Activated CD4-positive, alpha-beta T cell treated with anti-CD3 and anti-CD28 coated beads, Interleukin-2, amount 50 U/mL, for 48 hours (primary cell): ENCODE measurements at regions not wholly inside any gene's neighbourhood (a gene's known extent, or its start where the extent isn't known, plus 50 kb on each side); places are given as distances from the start of the nearest gene placed in this dataset.
"Not testable (repeated sequence)": the region's sequence is repeated elsewhere in the genome, so short reads cannot be mapped to it uniquely, and the experiment has no call there.

Experiments
- DNase-seq, 2 experiments: peaks; one replicate each; pipeline ENCODE4 v3.0.0-alpha.2; 2020

DNA sequence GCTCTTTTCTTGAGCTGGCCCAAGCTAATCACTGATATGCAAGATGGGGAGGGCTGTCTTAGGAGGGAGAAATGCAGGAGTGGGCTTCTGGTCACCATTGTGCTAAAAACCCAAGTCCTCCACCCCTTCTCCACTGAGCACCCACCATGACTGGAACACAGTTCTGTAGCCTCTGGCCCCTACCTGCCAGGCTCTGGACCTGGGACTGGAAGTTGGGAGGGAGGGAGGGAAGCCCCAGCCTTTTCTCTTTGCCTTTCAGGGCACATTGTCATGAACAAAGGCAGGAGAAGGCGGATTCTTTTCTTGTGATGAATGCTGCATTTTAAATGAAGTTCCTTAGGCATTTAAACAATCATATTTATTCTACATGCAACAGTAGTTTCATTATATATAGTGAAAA is 559.1 kb upstream of the TRPC7 start:
- DNase-seq: no peak

DNA sequence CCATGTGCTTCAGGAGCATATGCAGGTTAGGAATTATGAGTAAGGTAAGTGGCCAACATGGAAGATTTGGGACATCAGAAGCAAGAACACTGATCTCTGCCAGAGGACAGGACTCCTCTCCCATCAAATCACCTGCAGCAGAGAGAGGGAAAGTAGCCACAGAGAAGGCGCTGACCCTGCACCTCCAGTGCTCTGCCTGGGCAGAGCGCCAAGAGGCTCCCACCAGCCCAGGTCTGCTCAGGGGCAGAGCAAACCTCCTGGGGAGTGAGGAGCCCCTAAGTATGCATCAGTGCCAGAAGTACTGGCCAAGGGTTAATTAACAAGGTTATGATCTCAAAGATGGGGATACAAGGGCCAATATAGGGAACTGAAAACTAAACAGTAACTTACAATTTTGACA is 545.3 kb upstream of the TRPC7 start:
- no peak for DNase-seq

DNA sequence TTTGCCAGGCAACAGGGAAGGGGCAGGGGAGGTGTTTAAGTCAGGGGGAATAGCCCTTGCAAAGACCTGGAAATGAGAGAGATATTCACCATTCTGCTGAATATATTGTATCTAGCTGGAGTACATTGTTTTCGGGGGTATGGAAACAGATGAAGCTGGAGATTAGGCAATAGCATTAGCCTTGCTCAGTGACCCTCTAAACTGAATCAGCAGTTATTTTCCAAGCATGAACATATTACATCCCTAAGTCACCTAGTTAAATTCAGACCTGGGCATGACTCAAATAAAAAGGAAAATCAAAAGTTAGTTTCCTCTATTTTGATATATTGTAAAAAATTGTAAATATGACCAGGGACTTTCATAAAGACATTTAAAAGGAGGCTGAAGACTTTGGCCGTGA is 544.6 kb upstream of the TRPC7 start:
- DNase-seq: no peak

DNA sequence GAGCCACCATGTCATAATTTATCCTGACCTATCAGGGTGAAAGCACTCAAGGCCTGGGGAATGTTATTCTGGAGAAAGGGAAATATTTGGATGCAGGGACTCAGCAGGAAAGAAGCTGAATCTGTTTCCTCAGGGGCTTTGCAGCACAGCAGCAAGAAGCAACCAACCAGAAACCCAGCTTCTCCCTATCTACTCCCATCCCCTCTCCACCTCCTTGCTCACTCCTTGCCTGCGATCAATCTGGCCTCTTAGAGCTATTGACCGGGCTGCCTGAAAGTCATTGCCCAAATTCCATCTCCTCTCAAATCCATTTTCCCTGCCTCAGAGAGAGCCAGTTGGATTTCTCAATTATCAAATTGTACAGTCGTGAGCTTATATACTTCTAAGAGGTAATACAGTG is 542.0 kb upstream of the TRPC7 start:
- DNase-seq: no peak

DNA sequence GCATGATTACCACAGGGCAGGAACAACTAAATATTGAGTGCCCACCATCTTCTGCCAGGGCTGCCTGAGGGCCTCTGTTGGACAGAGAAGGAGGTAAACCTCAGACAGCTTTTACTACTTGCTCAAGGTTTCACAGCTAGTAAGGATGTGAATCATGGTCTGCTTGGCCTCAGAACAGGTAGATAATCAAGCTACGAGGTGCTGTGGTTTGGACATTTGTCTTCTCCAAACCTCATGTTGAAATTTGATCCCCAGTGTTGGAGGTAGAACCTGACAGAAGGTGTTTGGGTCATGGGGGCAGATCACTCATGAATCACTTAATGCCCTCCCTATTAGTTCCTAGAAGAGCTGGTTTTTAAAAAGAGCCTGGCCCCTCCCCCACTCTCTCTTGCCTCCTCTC is 541.2 kb upstream of the TRPC7 start:
- DNase-seq: no peak

DNA sequence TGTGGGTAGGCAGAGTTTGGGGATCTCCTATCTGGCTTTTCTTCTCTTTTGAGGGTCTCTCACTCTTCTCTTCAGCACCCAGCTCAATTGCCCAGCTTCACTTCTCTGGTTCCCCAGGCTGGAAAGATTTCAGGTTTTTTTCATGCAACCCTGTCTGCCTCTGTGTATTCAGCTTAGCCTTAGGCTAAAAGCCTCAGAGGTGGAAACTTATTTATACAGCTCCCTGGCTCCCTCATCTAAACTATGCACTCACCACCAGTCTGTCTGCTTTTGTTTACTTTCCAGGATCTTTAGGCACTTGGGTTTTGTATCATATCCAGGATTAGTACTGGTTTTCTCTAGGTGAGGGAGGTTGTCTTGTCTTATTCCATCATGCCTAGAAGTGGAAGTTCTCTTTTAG is 540.2 kb upstream of the TRPC7 start:
- no peak for DNase-seq

DNA sequence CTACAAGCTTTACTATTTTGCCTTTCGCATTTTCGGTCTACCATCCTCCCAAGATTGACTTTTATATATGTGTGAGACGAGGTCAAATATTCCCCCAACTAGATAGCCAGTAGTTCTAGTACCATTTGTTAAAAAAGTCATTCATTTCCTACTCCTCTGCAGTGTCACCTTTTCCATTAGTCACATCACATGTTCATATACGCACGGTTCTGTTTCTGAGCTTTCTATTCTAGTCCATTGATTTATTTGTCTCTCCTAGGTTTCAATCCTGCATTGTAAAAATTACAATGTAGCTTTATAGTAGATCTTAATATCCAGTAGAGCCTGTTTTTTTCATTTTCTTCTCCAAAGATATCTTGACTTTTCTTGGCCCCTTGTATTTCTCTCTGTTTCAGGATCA is 528.7 kb upstream of the TRPC7 start:
- DNase-seq: no peak

DNA sequence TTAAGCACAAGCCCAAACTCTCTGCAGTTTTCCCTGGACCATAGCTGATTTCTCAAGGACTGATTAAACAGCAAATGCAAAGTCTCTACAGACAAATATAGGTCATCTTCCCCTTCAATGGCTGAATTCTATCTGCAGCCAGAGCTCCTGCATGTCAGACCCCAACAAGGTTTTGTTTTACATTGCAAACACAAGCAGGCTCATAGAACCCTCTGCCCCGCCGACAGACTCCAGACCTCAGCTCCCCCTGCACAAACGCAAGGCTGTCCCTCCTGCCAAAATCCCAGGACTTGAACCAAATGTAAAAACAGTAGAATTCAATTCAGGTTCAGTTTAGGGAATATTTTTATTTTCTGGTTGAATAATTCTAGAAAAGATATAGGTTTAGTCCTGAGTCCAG is 526.7 kb upstream of the TRPC7 start:
- DNase-seq: no peak

DNA sequence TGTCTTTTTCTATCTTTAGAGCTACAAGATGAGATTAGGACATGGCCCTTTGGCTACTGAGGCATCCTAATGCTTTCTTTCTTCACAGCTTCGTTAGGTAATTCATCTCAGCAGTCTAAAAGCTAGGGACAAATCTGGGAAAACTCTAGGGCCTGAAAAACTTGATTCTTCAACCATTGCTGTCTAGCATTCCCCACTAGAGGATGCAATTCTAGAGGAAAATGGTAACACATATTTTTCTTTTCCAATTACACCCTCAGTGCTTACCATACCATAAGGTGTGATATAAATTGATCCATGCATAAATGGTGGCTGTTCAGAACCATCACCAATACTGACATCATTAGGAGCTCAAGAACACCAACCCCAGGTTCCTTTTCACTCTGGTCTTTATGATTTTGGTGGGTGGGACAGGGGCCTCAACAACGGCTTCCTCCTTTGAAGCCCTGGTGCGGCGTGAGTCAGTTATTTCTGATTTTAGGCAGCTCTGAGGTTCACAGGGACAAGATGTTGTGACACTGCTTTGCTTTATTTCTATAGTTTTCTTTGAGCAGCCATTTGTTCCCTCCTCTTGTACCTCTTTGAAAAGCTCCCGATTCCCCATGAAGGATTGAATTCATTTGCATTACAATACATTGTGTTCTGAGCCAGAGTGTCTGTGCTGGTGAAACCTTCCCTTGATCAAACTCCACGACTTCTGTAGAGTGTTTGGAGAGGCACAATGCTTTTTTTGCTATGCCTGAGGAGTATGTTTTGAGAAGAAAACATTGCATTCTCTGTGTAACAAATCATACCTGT is 526.0 kb upstream of the TRPC7 start:
- DNase-seq: no peak

DNA sequence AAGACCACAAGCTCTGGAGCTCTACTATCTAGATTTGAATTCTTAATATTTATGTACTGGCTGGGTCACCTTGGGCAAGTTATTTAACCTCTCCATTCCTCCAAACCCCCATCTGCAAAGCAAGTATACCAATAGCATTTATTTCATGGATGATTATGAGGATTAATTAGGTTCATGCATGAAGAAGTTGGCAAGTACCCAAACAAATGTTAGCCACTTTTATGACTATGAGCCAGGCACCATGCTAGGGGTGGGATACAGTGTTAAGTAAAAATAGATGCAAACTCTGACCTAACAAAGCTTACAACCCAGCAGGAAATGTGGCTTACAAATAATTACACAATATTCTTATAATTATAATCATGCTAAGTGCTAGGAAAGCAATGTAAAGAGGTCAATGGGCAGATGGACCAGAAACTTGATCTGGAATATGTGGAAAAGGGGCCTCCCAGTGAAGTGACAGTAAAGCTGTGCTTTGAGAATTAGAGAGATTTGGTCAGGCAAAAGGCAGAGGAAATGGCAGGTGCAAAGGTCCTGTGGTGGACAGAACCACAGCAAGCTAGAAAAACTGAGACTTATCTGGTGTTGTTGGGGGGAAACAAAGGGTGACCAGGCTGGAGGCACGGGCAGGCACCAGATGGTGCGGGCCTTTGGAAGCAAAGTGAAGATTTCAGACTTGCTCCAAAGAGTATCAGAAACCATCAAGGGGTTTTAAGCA is 525.2 kb upstream of the TRPC7 start:
- no peak for DNase-seq

DNA sequence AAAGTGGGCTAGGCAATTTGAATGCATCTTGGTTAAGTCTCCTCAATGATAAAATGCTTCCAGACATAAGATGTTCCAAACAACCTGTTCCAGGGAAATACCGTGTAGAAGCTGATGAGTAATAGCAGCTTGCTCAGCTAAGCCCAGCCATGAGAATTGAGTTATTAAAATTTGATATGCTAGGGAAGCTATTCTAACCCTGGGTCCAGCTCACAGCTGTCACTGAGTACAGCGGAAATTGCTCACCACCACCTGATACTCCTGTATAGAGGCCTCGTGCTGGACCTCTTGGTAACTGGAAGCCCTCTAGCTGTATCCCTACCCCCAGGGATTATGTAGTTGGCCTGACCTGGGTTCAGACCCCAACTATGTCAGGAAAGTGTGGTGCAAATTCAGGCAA is 521.3 kb upstream of the TRPC7 start:
- DNase-seq: no peak

DNA sequence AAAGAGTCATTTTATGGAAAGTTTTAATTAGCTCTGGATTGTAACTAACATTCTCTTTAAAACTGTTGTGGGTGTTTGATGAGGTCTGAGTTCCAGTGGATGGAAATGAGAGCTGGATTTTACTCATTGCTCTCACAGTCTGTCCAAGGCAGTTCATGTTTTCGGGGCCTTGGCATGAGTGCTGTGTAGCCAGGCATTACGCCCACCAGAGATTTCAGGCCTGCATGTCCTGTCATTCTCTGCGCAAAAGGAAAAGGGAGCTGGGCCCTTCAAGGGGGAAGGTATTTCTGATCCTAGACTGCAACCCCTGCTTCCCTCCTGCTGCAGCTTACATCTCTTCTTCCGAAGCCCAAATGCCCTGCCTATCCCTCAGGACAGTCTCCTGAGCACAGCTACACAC is 499.6 kb upstream of the TRPC7 start:
- no peak for DNase-seq

DNA sequence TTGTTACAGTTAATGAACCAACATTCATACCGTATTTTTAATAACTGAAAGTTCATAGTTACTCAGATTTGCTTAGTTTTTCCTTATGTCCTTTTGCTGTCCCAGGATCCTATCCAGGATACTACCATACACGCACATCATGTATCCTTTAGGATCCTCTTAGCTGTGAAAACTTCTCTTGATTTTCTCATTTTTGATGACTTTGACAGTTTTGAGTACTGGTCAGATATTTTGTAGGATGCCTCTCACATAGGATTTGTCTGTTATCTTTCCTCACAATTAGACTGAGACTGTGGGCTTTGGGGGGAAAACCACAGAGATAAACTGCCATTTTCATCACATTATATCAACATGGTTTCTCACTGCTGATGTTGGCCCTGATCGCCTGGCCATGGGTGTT is 491.3 kb upstream of the TRPC7 start:
- DNase-seq: no peak

DNA sequence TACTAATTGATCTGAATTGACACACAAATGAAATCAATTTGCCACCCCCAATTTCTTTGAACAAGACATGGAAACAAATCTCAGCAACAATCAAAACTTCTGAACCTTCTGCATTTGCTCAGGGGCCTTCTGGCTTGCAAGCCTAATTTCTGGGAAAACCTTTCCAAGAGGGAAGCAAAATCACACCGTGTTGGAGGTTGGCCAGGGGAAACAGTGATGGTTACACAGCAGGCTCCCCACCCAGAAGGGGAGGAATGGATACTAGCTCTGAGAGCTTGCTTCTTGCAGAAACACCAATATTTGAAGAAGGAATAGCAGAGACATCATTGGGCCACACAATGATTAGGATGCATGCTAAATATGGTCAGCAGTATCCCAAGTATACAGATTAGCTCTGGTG is 488.6 kb upstream of the TRPC7 start:
- no peak for DNase-seq

DNA sequence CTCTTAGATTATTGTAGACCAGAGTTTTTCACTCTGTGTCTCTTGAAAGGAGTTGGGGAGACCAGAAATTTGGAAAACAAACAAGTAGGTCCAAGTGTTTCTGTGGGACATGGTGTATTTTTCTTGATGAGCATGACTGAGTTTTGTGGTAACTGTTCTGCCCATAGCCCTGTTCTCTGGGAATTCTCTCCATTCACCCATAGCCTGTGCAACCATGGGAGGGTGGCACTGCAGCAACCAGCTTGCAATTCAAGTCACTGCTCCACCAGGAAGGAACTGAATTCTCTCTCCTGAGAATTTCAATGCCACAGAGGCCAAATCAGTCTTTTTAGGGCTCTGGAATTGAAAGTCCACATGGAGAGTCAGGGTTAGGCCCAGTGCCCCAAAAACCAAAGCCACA is 475.3 kb upstream of the TRPC7 start:
- no peak for DNase-seq

DNA sequence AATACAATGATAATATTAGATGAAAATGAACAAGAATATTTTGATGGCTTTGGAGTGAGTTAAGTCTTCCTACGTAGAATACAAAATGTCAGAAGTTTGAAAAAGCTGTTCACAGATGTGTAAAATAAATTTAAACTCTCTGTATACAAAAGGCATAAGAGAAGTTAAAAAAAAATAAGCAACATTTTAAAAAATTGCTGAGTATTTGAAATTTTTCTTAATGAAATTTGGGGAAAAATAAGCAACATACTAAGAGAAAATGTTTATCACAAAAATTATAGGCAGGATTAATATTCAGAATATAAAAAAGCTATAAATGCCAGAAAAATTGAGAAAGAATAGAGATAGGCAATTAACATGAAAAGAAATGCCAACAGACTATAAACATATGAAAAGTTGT is 470.7 kb upstream of the TRPC7 start:
- no peak for DNase-seq

DNA sequence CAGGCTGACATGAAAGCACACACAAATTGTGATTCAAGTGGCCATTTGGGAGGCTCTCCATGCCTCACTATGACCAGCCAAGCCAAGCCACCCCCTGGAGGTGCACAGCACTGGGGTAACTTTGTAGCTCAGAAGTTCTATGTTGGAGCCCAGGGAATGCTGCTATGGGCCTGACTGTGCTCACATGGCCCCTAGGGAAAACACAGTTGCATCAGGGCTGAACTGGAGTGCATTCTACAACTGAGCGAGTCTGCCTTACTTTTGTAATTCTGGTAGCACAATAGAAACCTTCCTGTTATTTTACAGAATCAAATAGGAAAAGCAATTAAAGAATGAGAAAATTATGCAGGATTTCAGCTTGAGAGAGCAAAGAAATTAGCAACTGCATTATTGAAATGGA is 455.5 kb upstream of the TRPC7 start:
- DNase-seq: no peak

DNA sequence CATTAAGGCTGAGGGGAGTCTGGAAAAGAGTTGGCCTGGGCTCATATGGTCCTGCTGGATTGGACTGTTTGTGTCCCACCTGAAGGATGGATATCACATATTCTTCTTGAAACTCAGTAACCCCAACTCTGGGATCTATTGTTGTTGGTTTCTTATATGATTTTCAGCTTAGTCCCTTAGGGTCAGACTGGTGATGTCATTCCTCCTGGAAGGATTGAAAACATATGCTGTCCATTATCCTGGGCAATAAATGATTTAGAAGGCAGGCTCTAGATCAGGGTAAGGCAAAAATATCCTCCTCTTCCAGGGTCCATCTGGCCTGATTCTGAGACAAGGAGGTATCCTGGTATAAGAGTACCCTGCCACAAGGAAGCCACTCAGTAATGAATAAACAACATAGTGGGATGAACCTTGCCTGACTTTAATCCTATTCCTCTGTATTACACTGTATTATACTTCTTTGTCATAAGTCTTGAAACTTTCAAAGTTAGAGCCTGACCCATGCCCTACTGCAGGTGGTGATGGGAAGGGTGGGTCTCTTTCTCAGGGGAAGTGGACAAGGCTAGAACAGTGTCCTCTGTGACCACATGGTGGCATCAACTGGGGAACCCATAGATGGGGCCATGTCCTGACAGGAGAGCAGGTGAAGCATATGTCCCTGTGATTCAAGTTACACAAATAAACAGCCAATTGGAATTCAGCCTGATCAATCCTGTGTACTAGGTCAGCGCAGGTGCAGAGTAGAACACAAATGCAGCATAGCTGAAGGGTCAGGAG is 454.4 kb upstream of the TRPC7 start:
- no peak for DNase-seq

DNA sequence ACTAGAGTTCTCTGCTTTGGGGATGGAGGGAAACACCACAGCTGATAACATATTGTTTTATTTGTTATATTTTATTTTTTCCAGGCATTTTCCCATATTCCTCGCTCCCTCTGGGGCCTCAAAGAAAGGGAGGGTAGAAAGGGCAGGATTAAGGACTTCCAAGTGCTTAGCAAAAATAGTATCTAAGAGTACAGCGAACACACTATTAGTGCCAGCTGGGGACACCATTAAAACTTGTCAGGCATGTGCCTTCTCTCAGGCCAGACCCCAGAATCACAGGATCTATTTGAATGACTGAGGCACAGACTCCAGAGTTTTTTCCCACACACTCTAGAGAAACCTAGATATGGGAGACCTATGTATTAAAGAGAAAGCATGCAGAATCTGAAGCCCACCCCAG is 451.0 kb upstream of the TRPC7 start:
- DNase-seq: no peak

DNA sequence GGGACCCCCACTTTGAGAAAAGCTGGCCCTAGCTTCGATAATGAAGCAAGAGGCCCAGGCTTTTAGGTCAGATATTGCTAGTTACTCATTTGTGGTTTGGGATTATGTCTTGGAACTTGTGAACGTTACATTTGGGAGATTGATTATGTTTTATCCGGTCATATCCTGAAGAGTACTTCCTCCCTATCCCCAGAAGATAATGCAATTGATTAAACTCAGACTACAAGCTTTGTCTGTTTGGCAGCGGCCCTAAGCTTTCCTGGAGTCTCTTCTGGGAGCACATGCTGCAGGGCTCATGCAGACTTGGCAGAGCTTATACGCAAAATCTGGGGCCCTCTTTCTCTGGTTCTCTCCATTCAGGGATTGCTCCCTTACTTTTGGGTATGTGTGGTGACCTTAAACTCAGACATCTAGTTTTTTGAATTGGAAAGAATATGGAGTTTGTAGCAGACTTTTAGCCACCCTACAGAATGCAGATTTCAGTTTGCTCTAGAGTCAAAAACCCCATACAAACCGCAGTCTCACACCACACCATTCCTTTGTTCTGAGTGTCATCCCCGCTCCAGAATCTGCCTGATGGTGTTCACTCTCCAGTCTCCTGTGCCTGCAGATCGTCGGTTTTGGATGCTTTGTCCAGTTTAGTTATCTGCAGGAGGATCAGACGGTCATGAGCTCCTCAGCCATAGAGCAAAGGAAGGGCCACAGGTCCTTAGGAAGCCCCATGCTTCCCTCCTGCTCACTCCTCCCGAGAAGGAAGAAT is 449.5 kb upstream of the TRPC7 start:
- no peak for DNase-seq

DNA sequence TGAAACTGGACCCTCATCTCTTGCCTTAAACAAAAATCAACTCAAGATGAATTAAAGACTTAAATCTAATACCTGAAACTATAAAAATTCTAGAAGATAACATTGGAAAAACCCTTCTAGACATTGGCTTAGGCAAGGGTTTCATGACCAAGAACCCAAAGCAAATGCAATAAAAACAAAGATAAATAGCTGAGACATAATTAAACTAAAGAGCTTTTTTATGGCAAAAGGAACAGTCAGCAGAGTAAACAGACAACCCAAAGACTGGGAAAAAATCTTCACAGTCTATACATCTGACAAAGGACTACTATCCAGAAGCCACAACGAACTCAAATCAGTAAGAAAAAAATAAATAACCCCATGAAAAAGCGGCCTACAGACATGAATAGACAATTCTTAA is 446.9 kb upstream of the TRPC7 start:
- not testable (repeated sequence) for DNase-seq

DNA sequence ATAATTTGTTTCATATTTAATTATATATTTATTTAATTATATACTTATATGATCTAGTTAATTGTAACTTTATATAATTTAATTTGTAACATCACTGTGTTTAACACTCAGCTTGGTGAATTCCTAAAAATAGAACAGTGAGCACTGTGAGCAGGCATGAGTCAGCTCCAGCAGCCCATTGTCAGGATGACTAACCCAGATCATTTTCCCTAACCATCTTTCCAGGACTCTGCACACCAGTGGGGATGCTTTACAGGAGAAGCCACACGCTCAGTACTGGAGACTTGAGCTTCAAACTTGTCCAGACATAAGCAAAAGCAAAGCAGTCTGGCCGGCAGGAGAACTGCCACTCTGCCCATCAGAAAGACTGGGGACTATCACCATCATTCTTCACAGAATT is 446.2 kb upstream of the TRPC7 start:
- no peak for DNase-seq

DNA sequence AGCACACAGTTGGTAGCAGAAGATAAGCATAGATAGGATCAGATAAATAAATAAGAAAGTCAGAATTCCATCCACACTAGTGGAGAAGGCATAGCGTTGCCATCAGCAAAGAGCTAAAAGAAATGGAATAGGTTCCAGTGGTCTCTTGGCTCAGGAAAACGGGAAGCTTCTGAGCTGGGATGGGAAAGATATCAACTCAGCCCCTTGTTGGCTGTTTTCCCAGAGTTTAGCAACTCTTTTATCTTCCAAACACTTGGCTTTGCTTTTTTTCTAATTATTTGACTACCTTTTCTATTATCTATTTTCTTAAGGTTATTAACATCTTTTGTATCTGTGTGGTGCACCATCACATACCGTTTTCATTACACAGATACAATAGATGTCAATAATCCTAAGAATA is 445.7 kb upstream of the TRPC7 start:
- DNase-seq: no peak
